SW480 (cell line): ENCODE measurements at regions not wholly inside any gene's neighbourhood (a gene's known extent, or its start where the extent isn't known, plus 50 kb on each side); places are given as distances from the start of the nearest gene placed in this dataset.
A peak's percentile ranks its signal among the peaks of the same experiment; 100 is the strongest.

ENCODE experiments used
- DNase-seq: peaks from one replicate; pipeline ENCODE4 v3.0.0-alpha.2; 2016; ENCODE audit warnings: low spot score

GRCh38 chr3:74351213-74351612 lies 263.2 kb downstream of the CNTN3 start:
- no peak for DNase-seq

- DNase-seq = no peak
These were observed 265.4 kb downstream of the CNTN3 start for GRCh38 chr3:74349015-74349414.

GRCh38 chr3:74347563-74348268 lies 266.7 kb downstream of the CNTN3 start:
- DNase-seq = no peak

GRCh38 chr3:74346896-74347295 lies 267.6 kb downstream of the CNTN3 start:
- DNase-seq = no peak

- no peak for DNase-seq
These were observed 268.8 kb downstream of the CNTN3 start for GRCh38 chr3:74345701-74346100.

- no peak for DNase-seq
These were observed 269.5 kb downstream of the CNTN3 start for GRCh38 chr3:74344865-74345440.

- no peak for DNase-seq
These were observed 271.1 kb downstream of the CNTN3 start for GRCh38 chr3:74343391-74343790.

- no peak for DNase-seq
These were observed 275.5 kb downstream of the CNTN3 start for GRCh38 chr3:74338998-74339397.

GRCh38 chr3:74332165-74332564 lies 282.3 kb downstream of the CNTN3 start:
- no peak for DNase-seq

- DNase-seq = no peak
These were observed 282.7 kb downstream of the CNTN3 start for GRCh38 chr3:74331711-74332110.

- DNase-seq = no peak
These were observed 285.4 kb downstream of the CNTN3 start for GRCh38 chr3:74329096-74329495.

GRCh38 chr3:74328435-74328834 lies 286.0 kb downstream of the CNTN3 start:
- no peak for DNase-seq

GRCh38 chr3:74315291-74315690 lies 299.2 kb downstream of the CNTN3 start:
- no peak for DNase-seq

- no peak for DNase-seq
These were observed 299.8 kb downstream of the CNTN3 start for GRCh38 chr3:74314696-74315095.

GRCh38 chr3:74309716-74310115 lies 304.7 kb downstream of the CNTN3 start:
- DNase-seq = no peak

GRCh38 chr3:74304424-74304823 lies 310.0 kb downstream of the CNTN3 start:
- no peak for DNase-seq

GRCh38 chr3:74303711-74304110 lies 310.7 kb downstream of the CNTN3 start:
- no peak for DNase-seq

GRCh38 chr3:74302969-74303368 lies 311.5 kb downstream of the CNTN3 start:
- DNase-seq = no peak

- DNase-seq = no peak
These were observed 312.2 kb downstream of the CNTN3 start for GRCh38 chr3:74302281-74302680.

GRCh38 chr3:74301056-74301455 lies 313.4 kb downstream of the CNTN3 start:
- DNase-seq = no peak

- no peak for DNase-seq
These were observed 319.0 kb downstream of the CNTN3 start for GRCh38 chr3:74295479-74295878.

- DNase-seq = no peak
These were observed 325.7 kb downstream of the CNTN3 start for GRCh38 chr3:74288761-74289160.

GRCh38 chr3:74287557-74287956 lies 326.9 kb downstream of the CNTN3 start:
- DNase-seq = peak; percentile 1

GRCh38 chr3:74282202-74282601 lies 332.3 kb downstream of the CNTN3 start:
- no peak for DNase-seq
